ENCODE measurements at regions not wholly inside any gene's neighbourhood (a gene's known extent, or its start where the extent isn't known, plus 50 kb on each side); places are given as distances from the start of the nearest gene placed in this dataset.

- no peak for TF ChIP-seq POLR2AphosphoS5 (IDR thresholded peaks at IDR 0.05; ENCODE audit: low read depth)
- no peak for TF ChIP-seq GABPA (IDR thresholded peaks at IDR 0.05; ENCODE audit: low read depth)
- TF ChIP-seq REST (IDR thresholded peaks at IDR 0.05; ENCODE audit: insufficient replicate concordance, low read depth) = no peak
- Histone ChIP-seq H3K4me3 (replicated peaks; ENCODE audit: insufficient read depth, low read length) (no peak overlapping the region), H3K27ac (replicated peaks) (no peak overlapping the region), H3K27me3 (ENCODE audit: insufficient read depth, poor library complexity, severe bottlenecking) (no peaks in the 10 kb centered on the region)
- no peak for DNase-seq (ENCODE audit: low read depth in 1 of 2, low spot score in 1 of 2)
These were observed 1173.7 kb downstream of the BRD1 start for GRCh38 chr22:48653929-48654328.

GRCh38 chr22:48653306-48653705, 1174.4 kb downstream of the BRD1 start:
- H3K4me3 ChIP-seq (replicated peaks; ENCODE audit: insufficient read depth, low read length) = no peak overlapping the region
- no peaks in the 10 kb centered on the region for H3K27me3 ChIP-seq (ENCODE audit: insufficient read depth, poor library complexity, severe bottlenecking)
- no peak for DNase-seq (ENCODE audit: low read depth in 1 of 2, low spot score in 1 of 2)
- TF ChIP-seq GABPA (IDR thresholded peaks at IDR 0.05; ENCODE audit: low read depth) (no peak), CTCF (IDR thresholded peaks at IDR 0.05; ENCODE audit: insufficient read depth, low read length) (no peak), POLR2AphosphoS5 (IDR thresholded peaks at IDR 0.05; ENCODE audit: low read depth) (no peak), SPI1 (IDR thresholded peaks at IDR 0.05; ENCODE audit: borderline replicate concordance, low read depth) (no peak), REST (IDR thresholded peaks at IDR 0.05; ENCODE audit: insufficient replicate concordance, low read depth) (no peak)
- no peak overlapping the region for H3K27ac ChIP-seq (replicated peaks)

- Histone ChIP-seq H3K4me3 (replicated peaks; ENCODE audit: insufficient read depth, low read length) (no peak overlapping the region), H3K27me3 (ENCODE audit: insufficient read depth, poor library complexity, severe bottlenecking) (no peaks in the 10 kb centered on the region), H3K27ac (replicated peaks) (no peak overlapping the region)
- no peak for TF ChIP-seq GABPA (IDR thresholded peaks at IDR 0.05; ENCODE audit: low read depth)
- no peak for TF ChIP-seq SPI1 (IDR thresholded peaks at IDR 0.05; ENCODE audit: borderline replicate concordance, low read depth)
- TF ChIP-seq POLR2AphosphoS5 (IDR thresholded peaks at IDR 0.05; ENCODE audit: low read depth) = no peak
- TF ChIP-seq CTCF (IDR thresholded peaks at IDR 0.05; ENCODE audit: insufficient read depth, low read length) = no peak
- TF ChIP-seq REST (IDR thresholded peaks at IDR 0.05; ENCODE audit: insufficient replicate concordance, low read depth) = no peak
- no peak for DNase-seq (ENCODE audit: low read depth in 1 of 2, low spot score in 1 of 2)
These were observed 1174.9 kb downstream of the BRD1 start for GRCh38 chr22:48652796-48653195.

Measured in HL-60 (cell line).